ENCODE measurements at regions not wholly inside any gene's neighbourhood (a gene's known extent, or its start where the extent isn't known, plus 50 kb on each side); places are given as distances from the start of the nearest gene placed in this dataset.

DNA sequence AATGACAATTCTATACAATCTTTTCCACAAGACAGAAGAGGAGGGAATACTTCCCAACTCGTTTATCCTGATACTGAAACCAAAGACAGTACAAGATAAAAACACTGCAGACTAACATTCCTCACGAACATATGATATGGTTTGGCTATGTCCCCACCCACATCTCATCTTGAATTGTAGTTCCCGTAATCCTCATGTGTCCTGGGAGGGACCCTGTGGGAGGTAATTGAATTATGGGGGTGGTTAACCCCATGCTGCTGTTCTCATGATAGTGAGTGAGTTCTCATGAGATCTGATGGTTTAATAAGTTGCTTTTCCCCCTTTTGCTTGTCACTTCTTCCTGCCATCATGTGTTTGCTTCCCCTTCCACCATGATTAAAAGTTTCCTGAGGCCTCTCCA is 83.9 kb upstream of the PROK2 start:
- DNase-seq (ENCODE audit: low spot score in 2 of 2, unreplicated experiment in 2 of 2): no peak
- Mint-ChIP-seq H3K27me3 (ENCODE audit: low read depth) (peaks cover 5% of the 10 kb centered on the region), H3K27ac (no peak overlapping the region), H3K9me3 (peaks cover 29% of the 10 kb centered on the region), H3K4me3 (no peak overlapping the region), H3K4me1 (peaks cover 20% of the 10 kb centered on the region), H3K36me3 (peaks cover 4% of the 10 kb centered on the region)
- TF ChIP-seq, protein P1, sequence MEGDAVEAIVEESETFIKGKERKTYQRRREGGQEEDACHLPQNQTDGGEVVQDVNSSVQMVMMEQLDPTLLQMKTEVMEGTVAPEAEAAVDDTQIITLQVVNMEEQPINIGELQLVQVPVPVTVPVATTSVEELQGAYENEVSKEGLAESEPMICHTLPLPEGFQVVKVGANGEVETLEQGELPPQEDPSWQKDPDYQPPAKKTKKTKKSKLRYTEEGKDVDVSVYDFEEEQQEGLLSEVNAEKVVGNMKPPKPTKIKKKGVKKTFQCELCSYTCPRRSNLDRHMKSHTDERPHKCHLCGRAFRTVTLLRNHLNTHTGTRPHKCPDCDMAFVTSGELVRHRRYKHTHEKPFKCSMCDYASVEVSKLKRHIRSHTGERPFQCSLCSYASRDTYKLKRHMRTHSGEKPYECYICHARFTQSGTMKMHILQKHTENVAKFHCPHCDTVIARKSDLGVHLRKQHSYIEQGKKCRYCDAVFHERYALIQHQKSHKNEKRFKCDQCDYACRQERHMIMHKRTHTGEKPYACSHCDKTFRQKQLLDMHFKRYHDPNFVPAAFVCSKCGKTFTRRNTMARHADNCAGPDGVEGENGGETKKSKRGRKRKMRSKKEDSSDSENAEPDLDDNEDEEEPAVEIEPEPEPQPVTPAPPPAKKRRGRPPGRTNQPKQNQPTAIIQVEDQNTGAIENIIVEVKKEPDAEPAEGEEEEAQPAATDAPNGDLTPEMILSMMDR (IDR thresholded peaks at IDR 0.05; ENCODE audit: unreplicated experiment): no peak

DNA sequence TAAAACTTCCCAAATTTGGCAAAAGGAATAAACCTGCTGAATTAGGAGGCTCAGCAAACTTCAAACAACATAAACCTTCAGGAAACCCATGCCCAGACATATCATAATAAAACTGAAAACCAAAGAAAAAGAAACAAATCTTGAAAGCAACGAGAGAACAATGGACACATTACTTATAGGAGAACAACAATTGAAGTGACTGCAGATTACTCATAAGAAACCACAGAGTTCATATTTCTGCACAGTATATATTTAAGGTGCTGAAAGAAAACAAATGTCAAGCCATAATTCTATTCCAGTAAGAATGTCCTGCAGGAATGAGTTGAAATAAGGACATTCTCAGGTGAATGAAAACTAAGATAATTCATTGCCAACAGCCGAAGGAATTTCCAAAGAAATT is 80.8 kb upstream of the PROK2 start:
- Mint-ChIP-seq H3K27ac (no peak overlapping the region), H3K27me3 (ENCODE audit: low read depth) (peaks cover 8% of the 10 kb centered on the region), H3K36me3 (peaks cover 4% of the 10 kb centered on the region), H3K4me3 (no peak overlapping the region), H3K4me1 (peaks cover 5% of the 10 kb centered on the region), H3K9me3 (peaks cover 36% of the 10 kb centered on the region)
- DNase-seq (ENCODE audit: low spot score in 2 of 2, unreplicated experiment in 2 of 2): no peak
- TF ChIP-seq, protein P1 (IDR thresholded peaks at IDR 0.05; ENCODE audit: unreplicated experiment): no peak

DNA sequence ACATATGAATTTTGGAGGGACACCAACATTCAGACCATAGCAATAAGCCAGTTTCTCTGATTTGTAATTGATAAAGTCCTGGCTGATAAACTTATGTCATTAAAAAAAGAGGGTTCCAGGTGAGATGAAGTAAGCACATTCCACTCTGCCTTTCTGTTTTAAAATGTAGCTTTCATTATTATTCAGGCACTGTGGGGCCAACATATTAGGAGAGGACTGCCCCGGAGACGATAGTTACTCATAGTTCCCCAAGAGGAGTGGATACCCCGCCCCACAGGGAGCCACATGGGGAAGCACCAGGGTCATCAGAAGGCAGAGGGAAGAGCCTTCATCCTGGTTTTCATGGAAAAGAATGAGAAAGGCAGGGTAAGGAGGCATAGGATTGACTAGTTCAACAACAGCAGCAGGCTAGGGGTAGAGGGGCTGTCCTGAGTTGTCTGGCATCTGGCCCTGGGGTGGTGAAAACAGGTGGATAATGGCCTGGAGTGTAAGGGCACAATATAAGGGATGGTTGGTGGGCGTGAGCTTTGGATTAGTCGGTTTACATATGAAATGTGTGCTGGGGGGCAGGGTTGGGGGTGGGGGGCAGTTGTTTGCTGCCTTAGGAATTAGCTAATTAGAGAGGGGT is 78.7 kb upstream of the PROK2 start:
- DNase-seq (ENCODE audit: low spot score in 2 of 2, unreplicated experiment in 2 of 2): no peak
- Mint-ChIP-seq H3K9me3 (peaks cover 33% of the 10 kb centered on the region), H3K27ac (no peak overlapping the region), H3K36me3 (peaks cover 4% of the 10 kb centered on the region), H3K27me3 (ENCODE audit: low read depth) (peaks cover 9% of the 10 kb centered on the region), H3K4me1 (peaks cover 5% of the 10 kb centered on the region), H3K4me3 (no peak overlapping the region)
- TF ChIP-seq, protein P1 (IDR thresholded peaks at IDR 0.05; ENCODE audit: unreplicated experiment): no peak

DNA sequence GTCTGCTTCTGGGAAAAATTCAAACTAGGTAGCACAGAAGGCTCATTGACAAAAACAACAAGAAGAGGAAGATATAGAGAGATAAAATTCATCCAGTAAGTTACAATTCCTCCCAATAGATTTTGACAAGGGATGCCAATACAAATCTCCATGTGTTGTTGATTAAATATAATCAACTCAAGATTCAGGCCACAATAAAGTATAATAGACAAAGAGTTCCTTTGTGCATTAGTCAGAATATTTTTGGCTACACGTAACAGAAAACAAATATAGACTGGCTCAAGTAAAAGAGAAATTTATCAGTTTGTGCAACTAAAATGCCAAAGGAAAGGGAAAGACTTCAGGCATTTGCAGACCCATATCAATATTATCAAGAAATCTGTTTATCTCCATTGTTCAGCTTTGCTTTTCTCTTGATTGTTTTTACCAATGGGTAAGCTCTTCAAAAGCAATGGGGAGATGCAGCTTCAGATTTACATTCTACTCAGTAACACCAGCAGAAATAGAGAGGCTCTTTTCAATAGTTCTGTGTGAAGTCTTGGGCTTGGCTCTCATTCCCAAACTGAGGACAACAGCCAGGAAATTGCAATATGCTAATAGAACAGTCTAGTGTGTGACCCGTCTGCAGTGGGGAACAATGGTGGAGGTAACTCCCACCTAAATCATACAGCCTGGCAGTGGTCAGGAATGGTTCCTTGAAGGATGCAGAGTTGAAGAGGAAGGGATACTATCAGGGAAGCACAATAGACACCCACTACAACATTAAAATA is 77.6 kb upstream of the PROK2 start:
- Mint-ChIP-seq H3K4me3 (no peak overlapping the region), H3K4me1 (peaks cover 6% of the 10 kb centered on the region), H3K27me3 (ENCODE audit: low read depth) (peaks cover 9% of the 10 kb centered on the region), H3K27ac (no peak overlapping the region), H3K36me3 (peaks cover under 1% of the 10 kb centered on the region), H3K9me3 (peaks cover 24% of the 10 kb centered on the region)
- no peak for DNase-seq (ENCODE audit: low spot score in 2 of 2, unreplicated experiment in 2 of 2)
- TF ChIP-seq, protein P1 (IDR thresholded peaks at IDR 0.05; ENCODE audit: unreplicated experiment): no peak

DNA sequence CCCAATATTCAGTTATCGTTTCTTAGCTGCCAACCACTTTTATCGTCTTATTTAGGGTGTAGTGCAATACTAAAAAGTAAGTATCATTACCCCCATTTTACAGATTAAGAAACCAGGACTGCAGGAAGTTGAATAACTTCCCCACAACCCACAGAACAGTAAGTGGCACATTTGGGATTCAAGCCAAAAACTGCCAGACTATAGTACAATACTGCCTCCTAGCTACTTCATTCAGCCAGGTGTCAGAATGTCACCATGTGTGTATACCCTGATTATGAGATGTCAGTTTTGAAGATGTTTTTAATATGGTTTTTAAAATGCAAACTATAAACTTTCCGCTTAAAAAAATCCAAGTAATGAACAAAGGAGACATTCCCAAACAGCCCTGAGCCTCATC is 74.2 kb upstream of the PROK2 start:
- Mint-ChIP-seq H3K4me3 (no peak overlapping the region), H3K4me1 (peaks cover 2% of the 10 kb centered on the region), H3K27ac (no peak overlapping the region), H3K9me3 (peaks cover 16% of the 10 kb centered on the region), H3K27me3 (ENCODE audit: low read depth) (peaks cover 4% of the 10 kb centered on the region), H3K36me3 (no peaks in the 10 kb centered on the region)
- DNase-seq (ENCODE audit: low spot score in 2 of 2, unreplicated experiment in 2 of 2): no peak
- TF ChIP-seq, protein P1 (IDR thresholded peaks at IDR 0.05; ENCODE audit: unreplicated experiment): no peak
